ENCODE measurements at regions not wholly inside any gene's neighbourhood (a gene's known extent, or its start where the extent isn't known, plus 50 kb on each side); places are given as distances from the start of the nearest gene placed in this dataset.

- TF ChIP-seq, protein P1, sequence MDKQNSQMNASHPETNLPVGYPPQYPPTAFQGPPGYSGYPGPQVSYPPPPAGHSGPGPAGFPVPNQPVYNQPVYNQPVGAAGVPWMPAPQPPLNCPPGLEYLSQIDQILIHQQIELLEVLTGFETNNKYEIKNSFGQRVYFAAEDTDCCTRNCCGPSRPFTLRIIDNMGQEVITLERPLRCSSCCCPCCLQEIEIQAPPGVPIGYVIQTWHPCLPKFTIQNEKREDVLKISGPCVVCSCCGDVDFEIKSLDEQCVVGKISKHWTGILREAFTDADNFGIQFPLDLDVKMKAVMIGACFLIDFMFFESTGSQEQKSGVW (CRISPR knock-in tag; IDR thresholded peaks at IDR 0.05; ENCODE audit: borderline replicate concordance): no peak
- TF ChIP-seq, protein P2, sequence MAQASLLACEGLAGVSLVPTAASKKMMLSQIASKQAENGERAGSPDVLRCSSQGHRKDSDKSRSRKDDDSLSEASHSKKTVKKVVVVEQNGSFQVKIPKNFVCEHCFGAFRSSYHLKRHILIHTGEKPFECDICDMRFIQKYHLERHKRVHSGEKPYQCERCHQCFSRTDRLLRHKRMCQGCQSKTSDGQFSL (CRISPR knock-in tag; IDR thresholded peaks at IDR 0.05): no peak
- TF ChIP-seq HOXA9 (CRISPR knock-in tag; IDR thresholded peaks at IDR 0.05; ENCODE audit: borderline replicate concordance) (no peak), KDM5A (IDR thresholded peaks at IDR 0.05; ENCODE audit: borderline replicate concordance, low read length) (no peak), ESRRA (CRISPR knock-in tag; IDR thresholded peaks at IDR 0.05; ENCODE audit: low read depth) (no peak), FOXK1 (CRISPR knock-in tag; IDR thresholded peaks at IDR 0.05; ENCODE audit: borderline replicate concordance, low read depth) (no peak), HOXA3 (CRISPR knock-in tag; IDR thresholded peaks at IDR 0.05) (no peak), EZH2 (conservative IDR thresholded peaks at IDR 0.05; ENCODE audit: low read depth, low read length) (no peak), RAD21 (CRISPR knock-in tag; IDR thresholded peaks at IDR 0.05) (no peak), JUND (CRISPR knock-in tag; IDR thresholded peaks at IDR 0.05) (no peak), RERE (CRISPR knock-in tag; IDR thresholded peaks at IDR 0.05; ENCODE audit: low read depth) (no peak), ZNF747 (CRISPR knock-in tag; IDR thresholded peaks at IDR 0.05; ENCODE audit: borderline replicate concordance) (no peak)
Observed at GRCh38 chr15:58309963-58310928, 121.5 kb upstream of the LIPC start.
